Endothelial cell (in vitro differentiated cells): ENCODE measurements at regions not wholly inside any gene's neighbourhood (a gene's known extent, or its start where the extent isn't known, plus 50 kb on each side); places are given as distances from the start of the nearest gene placed in this dataset.
"Not testable (repeated sequence)": the region's sequence is repeated elsewhere in the genome, so short reads cannot be mapped to it uniquely, and the experiment has no call there.

Source experiments
- DNase-seq: peaks from one replicate; pipeline ENCODE4 v3.0.0; 2021; ENCODE audit warnings: low spot score
- H3K27ac Mint-ChIP-seq: one replicate; pipeline ENCODE4 v1.8.0; 2021; ENCODE audit warnings: mixed read lengths, inconsistent platforms; ENCODE audit not compliant: unreplicated experiment
- H3K27me3 Mint-ChIP-seq: one replicate; pipeline ENCODE4 v1.8.0; 2021; ENCODE audit warnings: mild to moderate bottlenecking, moderate library complexity, mixed read lengths, inconsistent platforms; ENCODE audit not compliant: unreplicated experiment
- H3K36me3 Mint-ChIP-seq: one replicate; pipeline ENCODE4 v1.8.0; 2021; ENCODE audit warnings: mild to moderate bottlenecking, low read depth, mixed read lengths, inconsistent platforms; ENCODE audit not compliant: unreplicated experiment
- H3K4me1 Mint-ChIP-seq: one replicate; pipeline ENCODE4 v1.8.0; 2021; ENCODE audit warnings: mild to moderate bottlenecking, mixed read lengths, inconsistent platforms; ENCODE audit not compliant: unreplicated experiment
- H3K4me3 Mint-ChIP-seq: one replicate; pipeline ENCODE4 v1.8.0; 2021; ENCODE audit warnings: mild to moderate bottlenecking, mixed read lengths, inconsistent platforms; ENCODE audit not compliant: unreplicated experiment
- H3K9me3 Mint-ChIP-seq: one replicate; pipeline ENCODE4 v1.8.0; 2021; ENCODE audit warnings: mixed read lengths, inconsistent platforms; ENCODE audit not compliant: unreplicated experiment
- CTCF ChIP-seq: fragments of 200-600 bp; sonication (generic); IDR thresholded peaks from one replicate; pipeline ENCODE4 v1.5.0; 2021; ENCODE audit warnings: antibody characterized with exemption; ENCODE audit not compliant: unreplicated experiment

- Mint-ChIP-seq H3K4me3 (no peak overlapping the region), H3K27ac (no peak overlapping the region), H3K36me3 (no peaks in the 10 kb centered on the region), H3K4me1 (no peaks in the 10 kb centered on the region), H3K27me3 (peaks cover 2% of the 10 kb centered on the region), H3K9me3 (no peaks in the 10 kb centered on the region)
- no peak for TF ChIP-seq CTCF
- DNase-seq: no peak
Measured at GRCh38 chr5:39691136-39691535, 266.4 kb upstream of the DAB2 start.

- no peak overlapping the region for H3K4me3 Mint-ChIP-seq
- no peak for DNase-seq
- TF ChIP-seq CTCF: no peak
- H3K27me3 Mint-ChIP-seq: peaks cover 2% of the 10 kb centered on the region
- no peaks in the 10 kb centered on the region for H3K36me3 Mint-ChIP-seq
- no peaks in the 10 kb centered on the region for H3K9me3 Mint-ChIP-seq
- H3K27ac Mint-ChIP-seq: no peak overlapping the region
- H3K4me1 Mint-ChIP-seq: no peaks in the 10 kb centered on the region
Measured at GRCh38 chr5:39689919-39690318, 265.1 kb upstream of the DAB2 start.

GRCh38 chr5:39687924-39688323, 263.1 kb upstream of the DAB2 start:
- H3K27ac Mint-ChIP-seq, DNase-seq, H3K27me3 Mint-ChIP-seq: not testable (repeated sequence)

GRCh38 chr5:39680213-39680612, 255.4 kb upstream of the DAB2 start:
- TF ChIP-seq CTCF: no peak
- H3K4me3 Mint-ChIP-seq: no peak overlapping the region
- no peak overlapping the region for H3K27ac Mint-ChIP-seq
- H3K4me1 Mint-ChIP-seq: no peaks in the 10 kb centered on the region
- no peaks in the 10 kb centered on the region for H3K9me3 Mint-ChIP-seq
- no peaks in the 10 kb centered on the region for H3K27me3 Mint-ChIP-seq
- no peak for DNase-seq
- H3K36me3 Mint-ChIP-seq: no peaks in the 10 kb centered on the region

More at GRCh38 chr5:39687924-39688323, 263.1 kb upstream of the DAB2 start:
- not testable (repeated sequence) for H3K9me3 Mint-ChIP-seq, H3K36me3 Mint-ChIP-seq, H3K4me3 Mint-ChIP-seq, H3K4me1 Mint-ChIP-seq

GRCh38 chr5:39678534-39678933, 253.8 kb upstream of the DAB2 start:
- no peaks in the 10 kb centered on the region for H3K9me3 Mint-ChIP-seq
- H3K27ac Mint-ChIP-seq: no peak overlapping the region
- no peaks in the 10 kb centered on the region for H3K36me3 Mint-ChIP-seq

More at GRCh38 chr5:39678534-39678933, 253.8 kb upstream of the DAB2 start:
- no peaks in the 10 kb centered on the region for H3K27me3 Mint-ChIP-seq
- no peak overlapping the region for H3K4me3 Mint-ChIP-seq
- no peak for DNase-seq
- H3K4me1 Mint-ChIP-seq: no peaks in the 10 kb centered on the region
- no peak for TF ChIP-seq CTCF
